ENCODE measurements at regions not wholly inside any gene's neighbourhood (a gene's known extent, or its start where the extent isn't known, plus 50 kb on each side); places are given as distances from the start of the nearest gene placed in this dataset.

GRCh38 chr12:116659771-116660481 lies 77.9 kb downstream of the SPRING1 start:
- no peaks in the 10 kb centered on the region for H4K20me1 ChIP-seq (ENCODE audit: insufficient read depth, low read length)
- no peak overlapping the region for H3K4me3 ChIP-seq (ENCODE audit: low read depth, low read length, poor library complexity, severe bottlenecking)
- no peak overlapping the region for H3K9ac ChIP-seq (ENCODE audit: low read length)
- no peaks in the 10 kb centered on the region for H3K36me3 ChIP-seq (ENCODE audit: insufficient read depth, low read length)
- H2AFZ ChIP-seq (ENCODE audit: low read length): no peak overlapping the region
- TF ChIP-seq EZH2 (IDR thresholded peaks at IDR 0.05; ENCODE audit: borderline replicate concordance, low read length) (no peak), CTCF (IDR thresholded peaks at IDR 0.05; ENCODE audit: low read length) (no peak)
- H3K4me1 ChIP-seq (ENCODE audit: insufficient read depth, low read length, severe bottlenecking): no peaks in the 10 kb centered on the region
- no peaks in the 10 kb centered on the region for H3K79me2 ChIP-seq (ENCODE audit: insufficient read depth, low read length)
- H3K9me3 ChIP-seq (ENCODE audit: low read length): no peaks in the 10 kb centered on the region
- H3K27ac ChIP-seq (ENCODE audit: low read depth, low read length, poor library complexity, severe bottlenecking): no peak overlapping the region
- H3F3A ChIP-seq (ENCODE audit: insufficient read depth, low read length): no peaks in the 10 kb centered on the region
- no peak overlapping the region for H3K4me2 ChIP-seq (ENCODE audit: low read length)
- peaks cover 3% of the 10 kb centered on the region; the same call in 1 of the 2 replicates for H3K27me3 ChIP-seq (ENCODE audit: insufficient read depth, low read length)
- H3K9me2 ChIP-seq (ENCODE audit: low read depth, low read length): no peaks in the 10 kb centered on the region

GRCh38 chr12:116657921-116658495 lies 79.9 kb downstream of the SPRING1 start:
- no peaks in the 10 kb centered on the region for H3K9me2 ChIP-seq (ENCODE audit: low read depth, low read length)
- no peaks in the 10 kb centered on the region for H3K4me1 ChIP-seq (ENCODE audit: insufficient read depth, low read length, severe bottlenecking)
- peaks cover 3% of the 10 kb centered on the region; the same call in 1 of the 2 replicates for H3K27me3 ChIP-seq (ENCODE audit: insufficient read depth, low read length)
- no peaks in the 10 kb centered on the region for H3K9me3 ChIP-seq (ENCODE audit: low read length)
- no peak overlapping the region for H3K4me3 ChIP-seq (ENCODE audit: low read depth, low read length, poor library complexity, severe bottlenecking)
- no peak overlapping the region for H3K27ac ChIP-seq (ENCODE audit: low read depth, low read length, poor library complexity, severe bottlenecking)
- no peaks in the 10 kb centered on the region for H3K36me3 ChIP-seq (ENCODE audit: insufficient read depth, low read length)
- no peaks in the 10 kb centered on the region for H3F3A ChIP-seq (ENCODE audit: insufficient read depth, low read length)
- no peak overlapping the region for H3K9ac ChIP-seq (ENCODE audit: low read length)
- H3K4me2 ChIP-seq (ENCODE audit: low read length): no peak overlapping the region
- no peak overlapping the region for H2AFZ ChIP-seq (ENCODE audit: low read length)
- H4K20me1 ChIP-seq (ENCODE audit: insufficient read depth, low read length): no peaks in the 10 kb centered on the region
- no peaks in the 10 kb centered on the region for H3K79me2 ChIP-seq (ENCODE audit: insufficient read depth, low read length)
- TF ChIP-seq CTCF (IDR thresholded peaks at IDR 0.05; ENCODE audit: low read length): no peak
- TF ChIP-seq EZH2 (IDR thresholded peaks at IDR 0.05; ENCODE audit: borderline replicate concordance, low read length): no peak

- no peaks in the 10 kb centered on the region for H3K36me3 ChIP-seq (ENCODE audit: insufficient read depth, low read length)
- no peaks in the 10 kb centered on the region for H3K9me3 ChIP-seq (ENCODE audit: low read length)
- H3K79me2 ChIP-seq (ENCODE audit: insufficient read depth, low read length): no peaks in the 10 kb centered on the region
- no peaks in the 10 kb centered on the region for H4K20me1 ChIP-seq (ENCODE audit: insufficient read depth, low read length)
- no peaks in the 10 kb centered on the region for H3K4me1 ChIP-seq (ENCODE audit: insufficient read depth, low read length, severe bottlenecking)
- no peak overlapping the region for H3K4me3 ChIP-seq (ENCODE audit: low read depth, low read length, poor library complexity, severe bottlenecking)
- no peak overlapping the region for H2AFZ ChIP-seq (ENCODE audit: low read length)
- peaks cover 3% of the 10 kb centered on the region for H3K27me3 ChIP-seq (ENCODE audit: insufficient read depth, low read length)
- TF ChIP-seq EZH2 (IDR thresholded peaks at IDR 0.05; ENCODE audit: borderline replicate concordance, low read length): no peak
- no peak for TF ChIP-seq CTCF (IDR thresholded peaks at IDR 0.05; ENCODE audit: low read length)
- H3K9ac ChIP-seq (ENCODE audit: low read length): no peak overlapping the region
- no peak overlapping the region for H3K4me2 ChIP-seq (ENCODE audit: low read length)
- no peaks in the 10 kb centered on the region for H3F3A ChIP-seq (ENCODE audit: insufficient read depth, low read length)
- H3K27ac ChIP-seq (ENCODE audit: low read depth, low read length, poor library complexity, severe bottlenecking): no peak overlapping the region
- no peaks in the 10 kb centered on the region for H3K9me2 ChIP-seq (ENCODE audit: low read depth, low read length)
Observed at GRCh38 chr12:116656306-116656705, 81.6 kb downstream of the SPRING1 start.
